GM23338 (cell line): ENCODE measurements at regions not wholly inside any gene's neighbourhood (a gene's known extent, or its start where the extent isn't known, plus 50 kb on each side); places are given as distances from the start of the nearest gene placed in this dataset.

Source experiments
- ATAC-seq: fragments of 200-7000 bp; cut with Tn5 transposase; 3 replicates; pipeline ENCODE4 v1.9.1; 2020
- DNase-seq: peaks from one replicate; pipeline ENCODE4 v3.0.0-alpha.2; 2015; ENCODE audit warnings: low spot score
- H2AFZ ChIP-seq: fragments of 200-600 bp; sonication (generic); 2 replicates; pipeline ENCODE4 v1.8.0; 2016; ENCODE audit warnings: antibody characterized with exemption, mild to moderate bottlenecking, moderate library complexity
- H3F3A ChIP-seq: fragments of 200-600 bp; sonication (generic); replicated peaks from 2 replicates; pipeline ENCODE4 v1.8.0; 2017; ENCODE audit warnings: antibody characterized with exemption, mixed run types, low read depth
- H3K27ac ChIP-seq: fragments of 200-600 bp; sonication (generic); 2 replicates; pipeline ENCODE4 v1.6.1; 2016; ENCODE audit warnings: low read depth
- H3K27me3 ChIP-seq: fragments of 200-600 bp; sonication (generic); 2 replicates; pipeline ENCODE4 v1.8.0; 2016; ENCODE audit warnings: mild to moderate bottlenecking, mixed run types, moderate library complexity; ENCODE audit not compliant: insufficient read depth
- H3K36me3 ChIP-seq: fragments of 200-600 bp; sonication (generic); 2 replicates; pipeline ENCODE4 v1.8.0; 2016; ENCODE audit warnings: mild to moderate bottlenecking; ENCODE audit not compliant: insufficient read depth
- H3K4me1 ChIP-seq: fragments of 200-600 bp; sonication (generic); 2 replicates; pipeline ENCODE4 v1.8.0; 2016; ENCODE audit warnings: mild to moderate bottlenecking, moderate library complexity; ENCODE audit not compliant: insufficient read depth
- H3K4me2 ChIP-seq: fragments of 200-600 bp; sonication (generic); 2 replicates; pipeline ENCODE4 v1.7.1; 2017; ENCODE audit warnings: mixed run types
- H3K4me3 ChIP-seq: fragments of 200-600 bp; sonication (generic); 2 replicates; pipeline ENCODE4 v1.6.1; 2016; ENCODE audit warnings: mixed run types
- H3K79me2 ChIP-seq: fragments of 200-600 bp; sonication (generic); replicated peaks from 2 replicates; pipeline ENCODE4 v1.8.0; 2017; ENCODE audit warnings: mild to moderate bottlenecking; ENCODE audit not compliant: insufficient read depth
- H3K9me2 ChIP-seq: fragments of 200-600 bp; sonication (generic); 2 replicates; pipeline ENCODE4 v1.8.0; 2017; ENCODE audit not compliant: insufficient read depth
- H4K20me1 ChIP-seq: fragments of 200-600 bp; sonication (generic); replicated peaks from 2 replicates; pipeline ENCODE4 v1.8.0; 2017; ENCODE audit warnings: mild to moderate bottlenecking; ENCODE audit not compliant: insufficient read depth
- H3K27ac Mint-ChIP-seq: 2 replicates; pipeline ENCODE4 v1.8.0; 2020; ENCODE audit warnings: inconsistent platforms, mild to moderate bottlenecking, moderate library complexity, mixed read lengths
- H3K27me3 Mint-ChIP-seq: 3 replicates; pipeline ENCODE4 v1.8.0; 2022; ENCODE audit warnings: low read depth, mild to moderate bottlenecking, moderate library complexity, mixed read lengths, inconsistent platforms; ENCODE audit not compliant: insufficient read depth, poor library complexity
- H3K36me3 Mint-ChIP-seq: 3 replicates; pipeline ENCODE4 v1.8.0; 2021; ENCODE audit warnings: low read depth, mild to moderate bottlenecking, inconsistent platforms, moderate library complexity, mixed read lengths
- H3K4me1 Mint-ChIP-seq: 3 replicates; pipeline ENCODE4 v1.8.0; 2020; ENCODE audit warnings: mild to moderate bottlenecking, inconsistent platforms, mixed read lengths
- H3K4me3 Mint-ChIP-seq: 3 replicates; pipeline ENCODE4 v1.8.0; 2021; ENCODE audit warnings: moderate library complexity, mild to moderate bottlenecking, inconsistent platforms, mixed read lengths
- H3K9me3 Mint-ChIP-seq: 3 replicates; pipeline ENCODE4 v1.8.0; 2020; ENCODE audit warnings: moderate library complexity, mild to moderate bottlenecking, inconsistent platforms, mixed read lengths
- CREB1 ChIP-seq: fragments of 250-450 bp; sonication (Bioruptor Pico); IDR thresholded peaks from 2 replicates; pipeline ENCODE4 v1.5.0; 2020; ENCODE audit warnings: low read depth, mild to moderate bottlenecking, moderate library complexity
- EZH2 ChIP-seq: fragments of 200-600 bp; sonication (generic); IDR thresholded peaks from one replicate; pipeline ENCODE4 v1.8.0; 2017; ENCODE audit warnings: antibody characterized with exemption, mild to moderate bottlenecking, low read depth; ENCODE audit not compliant: unreplicated experiment
- EZH2phosphoT487 ChIP-seq: fragments of 200-600 bp; sonication (generic); IDR thresholded peaks from one replicate; pipeline ENCODE4 v1.8.1; 2018; ENCODE audit warnings: antibody characterized with exemption; ENCODE audit not compliant: unreplicated experiment
- JUNB ChIP-seq: IDR thresholded peaks from one replicate; pipeline ENCODE4 v1.6.1; 2016; ENCODE audit warnings: antibody characterized with exemption; ENCODE audit not compliant: unreplicated experiment
- NANOG ChIP-seq: IDR thresholded peaks from 2 replicates; pipeline ENCODE4 v1.6.1; 2016; ENCODE audit warnings: antibody characterized with exemption, borderline replicate concordance
- POLR2AphosphoS5 ChIP-seq: IDR thresholded peaks from 2 replicates; pipeline ENCODE4 v1.6.1; 2016; ENCODE audit warnings: antibody characterized with exemption, low read depth
- STAT1 ChIP-seq: IDR thresholded peaks from one replicate; pipeline ENCODE4 v1.6.1; 2016; ENCODE audit warnings: antibody characterized with exemption; ENCODE audit not compliant: unreplicated experiment
- ZNF114 ChIP-seq: fragments of 250-450 bp; sonication (Bioruptor Pico); IDR thresholded peaks from 2 replicates; pipeline ENCODE4 v1.5.0; 2020; ENCODE audit warnings: mild to moderate bottlenecking, moderate library complexity
- ZNF331 ChIP-seq: fragments of 250-450 bp; sonication (Bioruptor Pico); IDR thresholded peaks from 2 replicates; pipeline ENCODE4 v1.5.0; 2020; ENCODE audit warnings: low read depth, mild to moderate bottlenecking, moderate library complexity
- TF ChIP-seq, protein P1 (sequence below), 2 experiments: fragments of 200-600 bp in 1 of 2; sonication (generic) in 1 of 2; conservative IDR thresholded peaks; 2 replicates each; pipeline versions ENCODE4 v1.5.1 to v1.6.1; 2016 to 2017; ENCODE audit warnings: antibody characterized with exemption in 2 of 2, low read depth in 2 of 2, mild to moderate bottlenecking in 2 of 2, moderate library complexity in 1 of 2
- TF ChIP-seq, protein P2 (sequence below): IDR thresholded peaks from one replicate; pipeline ENCODE4 v1.6.1; 2018; ENCODE audit warnings: antibody characterized with exemption; ENCODE audit not compliant: unreplicated experiment
- TF ChIP-seq, protein P3 (sequence below): IDR thresholded peaks from 2 replicates; pipeline ENCODE4 v1.6.1; 2016; ENCODE audit warnings: antibody characterized with exemption

DNA sequence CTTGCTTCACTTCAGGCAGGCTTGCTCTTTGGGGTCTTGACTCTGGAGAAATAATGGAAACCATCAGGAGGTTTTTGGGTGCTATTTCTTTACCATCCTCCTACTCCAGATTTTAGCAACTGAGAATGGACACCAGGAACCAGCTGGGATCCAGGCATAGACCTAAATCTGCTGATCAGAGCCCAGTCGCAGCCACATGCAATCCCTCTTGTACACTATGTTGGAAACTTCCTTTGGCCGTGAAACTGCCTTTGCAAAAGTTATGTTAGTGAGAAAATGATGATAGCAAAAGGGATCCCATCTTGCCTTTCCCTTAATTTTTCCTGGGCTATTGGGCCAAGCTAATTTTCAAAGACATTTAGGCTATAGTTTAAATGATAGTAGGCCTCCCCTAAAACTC lies 158.8 kb upstream of the ARL4C start:
- Histone ChIP-seq H3K4me2 (no peak overlapping the region), H3K79me2 (no peaks in the 10 kb centered on the region), H4K20me1 (no peaks in the 10 kb centered on the region), H3K36me3 (no peaks in the 10 kb centered on the region), H3K4me1 (no peaks in the 10 kb centered on the region), H3K27ac (no peak overlapping the region), H3K9me2 (0 out of 2 replicates have a peak, but pooled peaks cover 4% of the 10 kb centered on the region), H3F3A (no peaks in the 10 kb centered on the region), H3K4me3 (no peak overlapping the region), H2AFZ (no peak overlapping the region), H3K27me3 (no peaks in the 10 kb centered on the region)
- TF ChIP-seq EZH2phosphoT487 = no peak
- TF ChIP-seq JUNB = no peak
- no peak for TF ChIP-seq ZNF114 (CRISPR knock-in tag)
- ATAC-seq = no peak
- H3K27ac Mint-ChIP-seq = no peak overlapping the region
- peaks cover 3% of the 10 kb centered on the region; the same call in 1 of the 3 replicates for H3K36me3 Mint-ChIP-seq
- H3K27me3 Mint-ChIP-seq = peaks cover 2% of the 10 kb centered on the region
- DNase-seq = no peak
- H3K9me3 Mint-ChIP-seq = peaks cover 12% of the 10 kb centered on the region
- no peak overlapping the region for H3K4me3 Mint-ChIP-seq
- H3K4me1 Mint-ChIP-seq = no peaks in the 10 kb centered on the region

DNA sequence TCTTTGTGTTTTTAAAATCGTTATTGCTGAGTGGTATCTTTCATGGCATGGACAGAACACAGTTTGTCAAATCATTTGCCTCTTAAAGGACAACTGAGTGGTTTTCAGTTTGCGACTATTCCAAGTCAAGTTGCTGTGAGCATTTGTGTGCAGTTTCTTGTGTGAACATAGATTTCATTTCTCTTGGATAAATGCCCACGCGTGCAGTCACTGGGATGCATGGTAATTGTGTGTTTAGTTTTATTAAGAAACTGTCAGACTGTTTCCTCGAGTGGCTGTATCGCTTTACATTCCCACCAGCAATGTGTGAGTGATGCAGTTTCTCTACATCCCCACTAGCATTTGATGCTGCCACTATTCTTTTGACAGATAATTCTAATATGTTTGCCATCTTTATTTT lies 154.0 kb upstream of the ARL4C start:
- Histone ChIP-seq H3K9me2 (0 out of 2 replicates have a peak, but pooled peaks cover 4% of the 10 kb centered on the region), H4K20me1 (no peaks in the 10 kb centered on the region), H3K36me3 (no peaks in the 10 kb centered on the region), H3F3A (no peaks in the 10 kb centered on the region), H3K4me2 (no peak overlapping the region), H3K79me2 (no peaks in the 10 kb centered on the region), H2AFZ (no peak overlapping the region), H3K27me3 (no peaks in the 10 kb centered on the region), H3K4me3 (no peak overlapping the region), H3K27ac (no peak overlapping the region), H3K4me1 (no peaks in the 10 kb centered on the region)
- Mint-ChIP-seq H3K9me3 (peaks cover 3% of the 10 kb centered on the region; the same call in 1 of the 3 replicates), H3K27ac (no peak overlapping the region), H3K4me3 (no peak overlapping the region), H3K4me1 (no peaks in the 10 kb centered on the region), H3K36me3 (peaks cover 3% of the 10 kb centered on the region; the same call in 1 of the 3 replicates), H3K27me3 (peaks cover 2% of the 10 kb centered on the region)
- DNase-seq (no peak), ATAC-seq (no peak)
- TF ChIP-seq ZNF114 (CRISPR knock-in tag) (no peak), ZNF331 (no peak), NANOG (no peak), CREB1 (CRISPR knock-in tag) (no peak), JUNB (no peak), STAT1 (no peak), EZH2phosphoT487 (no peak), EZH2 (no peak), POLR2AphosphoS5 (no peak)
- TF ChIP-seq, protein P1, sequence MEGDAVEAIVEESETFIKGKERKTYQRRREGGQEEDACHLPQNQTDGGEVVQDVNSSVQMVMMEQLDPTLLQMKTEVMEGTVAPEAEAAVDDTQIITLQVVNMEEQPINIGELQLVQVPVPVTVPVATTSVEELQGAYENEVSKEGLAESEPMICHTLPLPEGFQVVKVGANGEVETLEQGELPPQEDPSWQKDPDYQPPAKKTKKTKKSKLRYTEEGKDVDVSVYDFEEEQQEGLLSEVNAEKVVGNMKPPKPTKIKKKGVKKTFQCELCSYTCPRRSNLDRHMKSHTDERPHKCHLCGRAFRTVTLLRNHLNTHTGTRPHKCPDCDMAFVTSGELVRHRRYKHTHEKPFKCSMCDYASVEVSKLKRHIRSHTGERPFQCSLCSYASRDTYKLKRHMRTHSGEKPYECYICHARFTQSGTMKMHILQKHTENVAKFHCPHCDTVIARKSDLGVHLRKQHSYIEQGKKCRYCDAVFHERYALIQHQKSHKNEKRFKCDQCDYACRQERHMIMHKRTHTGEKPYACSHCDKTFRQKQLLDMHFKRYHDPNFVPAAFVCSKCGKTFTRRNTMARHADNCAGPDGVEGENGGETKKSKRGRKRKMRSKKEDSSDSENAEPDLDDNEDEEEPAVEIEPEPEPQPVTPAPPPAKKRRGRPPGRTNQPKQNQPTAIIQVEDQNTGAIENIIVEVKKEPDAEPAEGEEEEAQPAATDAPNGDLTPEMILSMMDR (conservative IDR thresholded peaks at IDR 0.05; ENCODE audit: low read depth in 2 of 2) = no peak
- TF ChIP-seq, protein P2, sequence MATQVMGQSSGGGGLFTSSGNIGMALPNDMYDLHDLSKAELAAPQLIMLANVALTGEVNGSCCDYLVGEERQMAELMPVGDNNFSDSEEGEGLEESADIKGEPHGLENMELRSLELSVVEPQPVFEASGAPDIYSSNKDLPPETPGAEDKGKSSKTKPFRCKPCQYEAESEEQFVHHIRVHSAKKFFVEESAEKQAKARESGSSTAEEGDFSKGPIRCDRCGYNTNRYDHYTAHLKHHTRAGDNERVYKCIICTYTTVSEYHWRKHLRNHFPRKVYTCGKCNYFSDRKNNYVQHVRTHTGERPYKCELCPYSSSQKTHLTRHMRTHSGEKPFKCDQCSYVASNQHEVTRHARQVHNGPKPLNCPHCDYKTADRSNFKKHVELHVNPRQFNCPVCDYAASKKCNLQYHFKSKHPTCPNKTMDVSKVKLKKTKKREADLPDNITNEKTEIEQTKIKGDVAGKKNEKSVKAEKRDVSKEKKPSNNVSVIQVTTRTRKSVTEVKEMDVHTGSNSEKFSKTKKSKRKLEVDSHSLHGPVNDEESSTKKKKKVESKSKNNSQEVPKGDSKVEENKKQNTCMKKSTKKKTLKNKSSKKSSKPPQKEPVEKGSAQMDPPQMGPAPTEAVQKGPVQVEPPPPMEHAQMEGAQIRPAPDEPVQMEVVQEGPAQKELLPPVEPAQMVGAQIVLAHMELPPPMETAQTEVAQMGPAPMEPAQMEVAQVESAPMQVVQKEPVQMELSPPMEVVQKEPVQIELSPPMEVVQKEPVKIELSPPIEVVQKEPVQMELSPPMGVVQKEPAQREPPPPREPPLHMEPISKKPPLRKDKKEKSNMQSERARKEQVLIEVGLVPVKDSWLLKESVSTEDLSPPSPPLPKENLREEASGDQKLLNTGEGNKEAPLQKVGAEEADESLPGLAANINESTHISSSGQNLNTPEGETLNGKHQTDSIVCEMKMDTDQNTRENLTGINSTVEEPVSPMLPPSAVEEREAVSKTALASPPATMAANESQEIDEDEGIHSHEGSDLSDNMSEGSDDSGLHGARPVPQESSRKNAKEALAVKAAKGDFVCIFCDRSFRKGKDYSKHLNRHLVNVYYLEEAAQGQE = no peak
- TF ChIP-seq, protein P3, sequence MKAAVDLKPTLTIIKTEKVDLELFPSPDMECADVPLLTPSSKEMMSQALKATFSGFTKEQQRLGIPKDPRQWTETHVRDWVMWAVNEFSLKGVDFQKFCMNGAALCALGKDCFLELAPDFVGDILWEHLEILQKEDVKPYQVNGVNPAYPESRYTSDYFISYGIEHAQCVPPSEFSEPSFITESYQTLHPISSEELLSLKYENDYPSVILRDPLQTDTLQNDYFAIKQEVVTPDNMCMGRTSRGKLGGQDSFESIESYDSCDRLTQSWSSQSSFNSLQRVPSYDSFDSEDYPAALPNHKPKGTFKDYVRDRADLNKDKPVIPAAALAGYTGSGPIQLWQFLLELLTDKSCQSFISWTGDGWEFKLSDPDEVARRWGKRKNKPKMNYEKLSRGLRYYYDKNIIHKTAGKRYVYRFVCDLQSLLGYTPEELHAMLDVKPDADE = no peak
